Endothelial cell of umbilical vein (primary cell): ENCODE measurements at regions not wholly inside any gene's neighbourhood (a gene's known extent, or its start where the extent isn't known, plus 50 kb on each side); places are given as distances from the start of the nearest gene placed in this dataset.

Experiments
- BruUV-seq: library from RNA; stranded (reverse); fragments of 400-500 nt; replicated peaks from 2 replicates; lab custom pipeline; 2021; lab: Mats Ljungman, UMichigan
- CTCF ChIA-PET: fragments of 300-600, 350-600 bp; sonication (Branson Sonifier 250); formaldehyde crosslinking; loops from one replicate; lab custom pipeline; 2021; ENCODE audit warnings: antibody characterized with exemption, inconsistent platforms; lab: Charles Lee
- POLR2A ChIA-PET: fragments of 300-600, 350-600 bp; sonication (Branson Sonifier 250); formaldehyde crosslinking; loops from one replicate; lab custom pipeline; 2021; ENCODE audit warnings: antibody characterized with exemption, inconsistent platforms; lab: Charles Lee
- DNase-seq: peaks from one replicate; pipeline ENCODE4 v3.0.0-alpha.2; 2011; ENCODE audit warnings: low read depth, low spot score
- FAIRE-seq: peaks from 2 replicates; lab custom pipeline; 2011; peaks lifted over from hg19 to GRCh38; lab: Jason Lieb, UNC
- H2AFZ ChIP-seq: 2 replicates; pipeline ENCODE4 v1.6.0; 2012; ENCODE audit warnings: low read depth, low read length, control low read depth, inconsistent platforms
- H3K27ac ChIP-seq: 2 replicates; pipeline ENCODE4 v1.5.1; 2011; ENCODE audit warnings: low read depth, mild to moderate bottlenecking, control low read depth, low read length, moderate library complexity; ENCODE audit not compliant: insufficient read depth
- H3K27me3 ChIP-seq, 2 experiments: 2 replicates each; pipeline versions ENCODE4 v1.6.0 to v1.6.1; 2011; ENCODE audit warnings: low read length in 2 of 2, mixed read lengths in 1 of 2; ENCODE audit not compliant: control insufficient read depth in 2 of 2, insufficient read depth in 2 of 2
- H3K36me3 ChIP-seq, 2 experiments: 2 replicates in 1 of 2; 3 replicates in 1 of 2; pipeline ENCODE4 v1.5.1; 2011; ENCODE audit warnings: low read length in 2 of 2, mild to moderate bottlenecking in 1 of 2, moderate library complexity in 1 of 2; ENCODE audit not compliant: control insufficient read depth in 2 of 2, insufficient read depth in 2 of 2; ENCODE audit errors: extremely low read depth in 1 of 2
- H3K4me1 ChIP-seq: 3 replicates; pipeline ENCODE4 v1.5.1; 2011; ENCODE audit warnings: mild to moderate bottlenecking, low read length; ENCODE audit not compliant: control insufficient read depth, insufficient read depth; ENCODE audit errors: extremely low read depth
- H3K4me2 ChIP-seq: 2 replicates; pipeline ENCODE4 v1.6.1; 2011; ENCODE audit warnings: low read length, control low read depth, mixed read lengths; ENCODE audit not compliant: insufficient read depth
- H3K4me3 ChIP-seq, 3 experiments: fragments of 200-600 bp in 1 of 3; sonication (generic), shearing (Covaris generic) in 1 of 3; replicated peaks in 1 of 3; 2 replicates each; pipeline ENCODE4 v1.5.1; 2011 to 2016; ENCODE audit warnings: control low read depth in 3 of 3, low read length in 3 of 3, mild to moderate bottlenecking in 2 of 3, inconsistent platforms in 1 of 3, low read depth in 1 of 3, moderate library complexity in 1 of 3; ENCODE audit not compliant: insufficient read depth in 1 of 3
- H3K79me2 ChIP-seq: 2 replicates; pipeline ENCODE4 v1.6.0; 2012; ENCODE audit warnings: low read length, inconsistent platforms; ENCODE audit not compliant: control insufficient read depth, insufficient read depth
- H3K9ac ChIP-seq: replicated peaks from 2 replicates; pipeline ENCODE3; 2011; ENCODE audit warnings: low read length, control low read depth; ENCODE audit not compliant: insufficient read depth; ENCODE audit errors: extremely low read depth
- H3K9me1 ChIP-seq: replicated peaks from 3 replicates; pipeline ENCODE4 v1.6.0; 2011; ENCODE audit warnings: mild to moderate bottlenecking, low read length; ENCODE audit not compliant: control insufficient read depth, insufficient read depth; ENCODE audit errors: extremely low read depth
- H3K9me3 ChIP-seq: replicated peaks from 2 replicates; pipeline ENCODE4 v1.5.1; 2012; ENCODE audit warnings: low read length, inconsistent platforms; ENCODE audit not compliant: control insufficient read depth, insufficient read depth
- H4K20me1 ChIP-seq: replicated peaks from 2 replicates; pipeline ENCODE3; 2011; ENCODE audit warnings: mild to moderate bottlenecking, low read length; ENCODE audit not compliant: control insufficient read depth, insufficient read depth; ENCODE audit errors: extremely low read depth
- CTCF ChIP-seq, 2 donors: IDR thresholded peaks; 1 replicate in 1 of 2; 2 replicates in 1 of 2; pipeline ENCODE4 v1.5.1; 2011; ENCODE audit warnings: low read length in 2 of 2, mild to moderate bottlenecking in 2 of 2, moderate library complexity in 2 of 2, control low read depth in 1 of 2, inconsistent platforms in 1 of 2, low read depth in 1 of 2; ENCODE audit not compliant: insufficient read depth in 1 of 2; ENCODE audit errors: extremely low read depth in 1 of 2
- EZH2 ChIP-seq: IDR thresholded peaks from 2 replicates; pipeline ENCODE4 v1.6.1; 2012; ENCODE audit warnings: borderline replicate concordance, low read depth, mild to moderate bottlenecking, moderate library complexity, low read length, inconsistent platforms; ENCODE audit not compliant: severe bottlenecking
- FOS ChIP-seq: IDR thresholded peaks from 2 replicates; pipeline ENCODE4 v1.6.1; 2011; ENCODE audit warnings: mild to moderate bottlenecking, low read length, moderate library complexity, borderline replicate concordance; ENCODE audit not compliant: insufficient read depth
- GATA2 ChIP-seq: IDR thresholded peaks from 2 replicates; pipeline ENCODE4 v1.7.0; 2011; ENCODE audit warnings: low read depth, mild to moderate bottlenecking, moderate library complexity, mixed read lengths, low read length; ENCODE audit not compliant: insufficient read length, insufficient read depth
- JUN ChIP-seq: IDR thresholded peaks from 2 replicates; pipeline ENCODE4 v1.6.1; 2011; ENCODE audit warnings: borderline replicate concordance, low read depth; ENCODE audit not compliant: insufficient read length, insufficient read depth
- MAX ChIP-seq: IDR thresholded peaks from 2 replicates; pipeline ENCODE4 v1.6.1; 2011; ENCODE audit not compliant: insufficient read depth, insufficient read length
- MYC ChIP-seq: IDR thresholded peaks from one replicate; pipeline ENCODE4 v1.6.1; 2011; ENCODE audit warnings: mild to moderate bottlenecking, low read depth, low read length
- POLR2A ChIP-seq: IDR thresholded peaks from 2 replicates; pipeline ENCODE4 v1.6.1; 2012; ENCODE audit warnings: low read depth, mild to moderate bottlenecking, control low read depth, low read length
- POLR2AphosphoS5 ChIP-seq: IDR thresholded peaks from 2 replicates; pipeline ENCODE4 v1.6.1; 2012; ENCODE audit warnings: low read depth, mild to moderate bottlenecking, control low read depth, low read length, moderate library complexity; ENCODE audit not compliant: insufficient read depth
- dilution Hi-C: fragments of 300-500 bp; cut with MboI; formaldehyde crosslinking; loops from one replicate; pipeline ENCODE4 v1.15.0; 2019; ENCODE audit warnings: low sequenced_read_pairs; ENCODE audit not compliant: extremely low pct_ligation_motif_present
- intact Hi-C: fragments of 100-400 bp; cut with micrococcal nuclease; formaldehyde crosslinking; loops from one replicate; pipeline ENCODE4 v1.10.0; 2022

- Histone ChIP-seq H3K9me1 (no peaks in the 10 kb centered on the region), H3K9ac (no peak overlapping the region), H2AFZ (no peak overlapping the region), H4K20me1 (no peaks in the 10 kb centered on the region), H3K4me2 (no peak overlapping the region), H3K27ac (no peak overlapping the region), H3K4me1 (no peaks in the 10 kb centered on the region), H3K27me3 (peaks cover 3% of the 10 kb centered on the region in 2 experiments), H3K4me3 (no peak overlapping the region), H3K79me2 (no peaks in the 10 kb centered on the region), H3K36me3 (no peaks in the 10 kb centered on the region), H3K9me3 (no peaks in the 10 kb centered on the region)
- no TSS peak for BruUV-seq
- ChIA-PET POLR2A (no interaction called here), CTCF (no interaction called here)
- DNase-seq = no peak
- no peak for TF ChIP-seq POLR2AphosphoS5
- TF ChIP-seq EZH2 = no peak
- TF ChIP-seq FOS = no peak
- no peak for TF ChIP-seq POLR2A
- no peak for TF ChIP-seq MAX
- TF ChIP-seq JUN = no peak
- no peak for TF ChIP-seq MYC
- TF ChIP-seq CTCF (IDR thresholded peaks at IDR 0.05; ENCODE audit: extremely low read depth in 1 of 2, insufficient read depth in 1 of 2, low read depth in 1 of 2, low read length in 2 of 2) = no peak
- no peak for TF ChIP-seq GATA2
- dilution Hi-C loops (no loop called here), intact Hi-C loops (no loop called here)
- no peak for FAIRE-seq
These were observed 53.0 kb upstream of the STXBP5L start for GRCh38 chr3:120854908-120855526.
